Type B pancreatic cell (in vitro differentiated cells): ENCODE measurements at regions not wholly inside any gene's neighbourhood (a gene's known extent, or its start where the extent isn't known, plus 50 kb on each side); places are given as distances from the start of the nearest gene placed in this dataset.

Experiments
- DNase-seq: peaks from one replicate; pipeline ENCODE4 v3.0.0; 2021; ENCODE audit warnings: mixed read lengths; ENCODE audit not compliant: unreplicated experiment; ENCODE audit errors: extremely low spot score
- H3K27ac Mint-ChIP-seq: 2 replicates; pipeline ENCODE4 v1.8.0; 2021; ENCODE audit warnings: mild to moderate bottlenecking, mixed read lengths
- H3K27me3 Mint-ChIP-seq: 2 replicates; pipeline ENCODE4 v1.8.0; 2021; ENCODE audit warnings: mixed read lengths
- H3K36me3 Mint-ChIP-seq: 2 replicates; pipeline ENCODE4 v1.8.0; 2021; ENCODE audit warnings: mixed read lengths
- H3K4me1 Mint-ChIP-seq: one replicate; pipeline ENCODE4 v1.8.0; 2021; ENCODE audit warnings: mixed read lengths; ENCODE audit not compliant: unreplicated experiment
- H3K4me3 Mint-ChIP-seq: 2 replicates; pipeline ENCODE4 v1.8.0; 2021; ENCODE audit warnings: mild to moderate bottlenecking, mixed read lengths
- H3K9me3 Mint-ChIP-seq: 2 replicates; pipeline ENCODE4 v1.8.0; 2021; ENCODE audit warnings: mixed read lengths
- CTCF ChIP-seq: fragments of 200-600 bp; sonication (generic); conservative IDR thresholded peaks from 2 replicates; pipeline ENCODE4 v1.5.0; 2021; ENCODE audit warnings: antibody characterized with exemption, mild to moderate bottlenecking

GRCh38 chr6:90382760-90383159 is 86.1 kb upstream of the BACH2 start:
- Mint-ChIP-seq H3K9me3 (no peaks in the 10 kb centered on the region), H3K27me3 (peaks cover 8% of the 10 kb centered on the region)
- DNase-seq: no peak

GRCh38 chr6:90375681-90376439 is 79.2 kb upstream of the BACH2 start:
- Mint-ChIP-seq H3K4me3 (no peak overlapping the region), H3K27ac (no peak overlapping the region), H3K36me3 (no peaks in the 10 kb centered on the region), H3K27me3 (no peaks in the 10 kb centered on the region), H3K9me3 (no peaks in the 10 kb centered on the region), H3K4me1 (peaks cover 15% of the 10 kb centered on the region)
- no peak for TF ChIP-seq CTCF
- no peak for DNase-seq

More at GRCh38 chr6:90382760-90383159, 86.1 kb upstream of the BACH2 start:
- Mint-ChIP-seq H3K27ac (no peak overlapping the region), H3K4me1 (peaks cover 11% of the 10 kb centered on the region), H3K4me3 (no peak overlapping the region), H3K36me3 (no peaks in the 10 kb centered on the region)
- TF ChIP-seq CTCF: no peak

DNA sequence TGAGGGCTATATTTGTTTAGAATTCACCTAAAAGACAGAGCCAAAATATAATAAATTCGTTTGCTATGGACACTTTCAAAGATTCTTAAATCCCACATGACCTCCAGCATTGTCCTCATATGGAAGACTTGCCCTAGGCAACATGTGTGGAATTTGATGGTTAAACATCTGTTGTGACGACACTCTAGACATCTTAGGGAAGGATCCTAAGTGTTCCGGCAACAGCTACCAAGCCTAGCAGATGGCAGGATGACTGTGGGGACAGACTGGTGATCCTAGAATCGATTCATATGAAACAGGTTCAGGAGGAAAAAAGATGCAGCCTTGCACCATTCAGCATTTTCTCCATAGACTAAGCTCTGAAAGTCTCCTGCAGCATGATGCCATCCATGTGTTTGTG is 77.6 kb upstream of the BACH2 start:
- Mint-ChIP-seq H3K4me3 (no peak overlapping the region), H3K36me3 (no peaks in the 10 kb centered on the region), H3K9me3 (no peaks in the 10 kb centered on the region), H3K4me1 (peaks cover 21% of the 10 kb centered on the region), H3K27ac (no peak overlapping the region), H3K27me3 (no peaks in the 10 kb centered on the region)
- DNase-seq: no peak
- TF ChIP-seq CTCF: no peak

DNA sequence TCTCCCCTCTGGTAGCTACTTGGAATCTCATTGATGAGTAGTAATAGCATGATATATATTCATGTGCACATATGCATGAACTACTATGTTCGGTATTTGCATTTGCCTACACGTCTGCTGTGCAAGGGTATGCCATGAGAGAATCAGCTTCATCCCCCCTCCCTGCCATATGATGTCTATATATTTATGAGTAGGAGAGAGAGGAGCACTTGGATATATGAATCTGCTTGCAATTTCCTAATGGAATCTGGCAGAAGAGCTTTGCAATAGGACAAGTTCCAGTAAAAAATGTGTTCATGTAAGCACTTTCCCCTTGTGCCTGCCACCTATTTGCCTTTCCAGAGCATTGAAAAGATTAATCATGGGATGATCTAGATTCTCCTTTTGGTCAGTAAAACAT is 76.2 kb upstream of the BACH2 start:
- Mint-ChIP-seq H3K4me1 (peaks cover 27% of the 10 kb centered on the region), H3K4me3 (no peak overlapping the region), H3K27ac (no peak overlapping the region), H3K27me3 (no peaks in the 10 kb centered on the region), H3K9me3 (peaks cover 2% of the 10 kb centered on the region), H3K36me3 (no peaks in the 10 kb centered on the region)
- DNase-seq: no peak
- no peak for TF ChIP-seq CTCF

GRCh38 chr6:90372450-90372849 is 75.8 kb upstream of the BACH2 start:
- Mint-ChIP-seq H3K4me1 (peaks cover 27% of the 10 kb centered on the region), H3K36me3 (no peaks in the 10 kb centered on the region), H3K9me3 (peaks cover 5% of the 10 kb centered on the region), H3K4me3 (no peak overlapping the region), H3K27ac (no peak overlapping the region), H3K27me3 (no peaks in the 10 kb centered on the region)
- no peak for TF ChIP-seq CTCF
- DNase-seq: no peak
